MM.1S (cell line): ENCODE measurements at regions not wholly inside any gene's neighbourhood (a gene's known extent, or its start where the extent isn't known, plus 50 kb on each side); places are given as distances from the start of the nearest gene placed in this dataset.
"Not testable (repeated sequence)": the region's sequence is repeated elsewhere in the genome, so short reads cannot be mapped to it uniquely, and the experiment has no call there.

Experiments used
- DNase-seq: peaks from one replicate; pipeline ENCODE4 v3.0.0-alpha.2; 2015
- H2AFZ ChIP-seq: fragments of 300-600 bp; sonication (generic); 2 replicates; pipeline ENCODE4 v1.6.0; 2016; ENCODE audit warnings: antibody characterized with exemption, low read length
- H3F3A ChIP-seq: fragments of 300-600 bp; sonication (generic); 2 replicates; pipeline ENCODE4 v1.6.1; 2016; ENCODE audit warnings: mild to moderate bottlenecking, antibody characterized with exemption, low read length, moderate library complexity, mixed read lengths; ENCODE audit not compliant: insufficient read depth
- H3K27ac ChIP-seq: fragments of 300-600 bp; sonication (generic); 2 replicates; pipeline ENCODE4 v1.5.1; 2016; ENCODE audit warnings: mild to moderate bottlenecking, low read length
- H3K27me3 ChIP-seq: fragments of 300-600 bp; sonication (generic); replicated peaks from 2 replicates; pipeline ENCODE4 v1.6.0; 2016; ENCODE audit warnings: low read length; ENCODE audit not compliant: insufficient read depth
- H3K36me3 ChIP-seq: fragments of 300-600 bp; sonication (generic); replicated peaks from 2 replicates; pipeline ENCODE4 v1.6.1; 2016; ENCODE audit warnings: mild to moderate bottlenecking, low read length, mixed read lengths; ENCODE audit not compliant: insufficient read depth
- H3K4me1 ChIP-seq: fragments of 300-600 bp; sonication (generic); 2 replicates; pipeline ENCODE4 v1.6.1; 2016; ENCODE audit warnings: low read length, mixed read lengths
- H3K4me2 ChIP-seq: fragments of 300-600 bp; sonication (generic); 2 replicates; pipeline ENCODE4 v1.6.0; 2016; ENCODE audit warnings: low read depth, low read length
- H3K4me3 ChIP-seq: fragments of 300-600 bp; sonication (generic); 2 replicates; pipeline ENCODE4 v1.5.1; 2016; ENCODE audit warnings: low read length, mixed read lengths
- H3K79me2 ChIP-seq: fragments of 300-600 bp; sonication (generic); 2 replicates; pipeline ENCODE4 v1.6.1; 2016; ENCODE audit warnings: mixed run types, low read length, mixed read lengths
- H3K9ac ChIP-seq: fragments of 300-600 bp; sonication (generic); 2 replicates; pipeline ENCODE4 v1.6.1; 2016; ENCODE audit warnings: low read length, mixed read lengths
- H3K9me2 ChIP-seq: fragments of 300-600 bp; sonication (generic); replicated peaks from 2 replicates; pipeline ENCODE4 v1.6.1; 2016; ENCODE audit warnings: mild to moderate bottlenecking, low read length, mixed read lengths; ENCODE audit not compliant: insufficient read depth
- H3K9me3 ChIP-seq: fragments of 300-600 bp; sonication (generic); replicated peaks from 2 replicates; pipeline ENCODE4 v1.6.1; 2016; ENCODE audit warnings: mild to moderate bottlenecking, low read length, mixed read lengths; ENCODE audit not compliant: insufficient read depth
- H4K20me1 ChIP-seq: fragments of 300-600 bp; sonication (generic); 2 replicates; pipeline ENCODE4 v1.6.1; 2016; ENCODE audit warnings: mild to moderate bottlenecking, low read length, moderate library complexity, mixed read lengths; ENCODE audit not compliant: insufficient read depth
- CTCF ChIP-seq: fragments of 300-600 bp; sonication (generic); IDR thresholded peaks from 2 replicates; pipeline ENCODE4 v1.5.1; 2016; ENCODE audit warnings: antibody characterized with exemption, low read length, mixed read lengths
- EZH2 ChIP-seq: fragments of 300-600 bp; sonication (generic); optimal IDR thresholded peaks from 2 replicates; pipeline ENCODE3; 2017; ENCODE audit warnings: low read depth, mild to moderate bottlenecking, antibody characterized with exemption, low read length, mixed read lengths
- EZH2phosphoT487 ChIP-seq: fragments of 300-600 bp; sonication (generic); IDR thresholded peaks from 2 replicates; pipeline ENCODE4 v1.6.1; 2018; ENCODE audit warnings: antibody characterized with exemption, low read length

- H3K27ac ChIP-seq = no peak overlapping the region
- TF ChIP-seq EZH2 (no peak), EZH2phosphoT487 (no peak), CTCF (no peak)
- H3K4me1 ChIP-seq = no peaks in the 10 kb centered on the region
- peaks cover 6% of the 10 kb centered on the region; the same call in 1 of the 2 replicates for H3K27me3 ChIP-seq
- DNase-seq = no peak
- H3K36me3 ChIP-seq = no peaks in the 10 kb centered on the region
- no peaks in the 10 kb centered on the region for H3K9me2 ChIP-seq
- H4K20me1 ChIP-seq = no peaks in the 10 kb centered on the region
- no peak overlapping the region for H3K9ac ChIP-seq
- H3K79me2 ChIP-seq = no peaks in the 10 kb centered on the region
- H2AFZ ChIP-seq = no peak overlapping the region
- H3F3A ChIP-seq = no peaks in the 10 kb centered on the region
- no peaks in the 10 kb centered on the region for H3K9me3 ChIP-seq
- H3K4me3 ChIP-seq = no peak overlapping the region
- H3K4me2 ChIP-seq = no peak overlapping the region
Measured at GRCh38 chr16:29126616-29127015, 141.8 kb downstream of the LAT start.

GRCh38 chr16:29126057-29126494 lies 141.2 kb downstream of the LAT start:
- Histone ChIP-seq H3K27ac (no peak overlapping the region), H3K9me3 (no peaks in the 10 kb centered on the region), H3K27me3 (peaks cover 6% of the 10 kb centered on the region; the same call in 1 of the 2 replicates), H2AFZ (no peak overlapping the region), H3K4me3 (no peak overlapping the region), H3K36me3 (no peaks in the 10 kb centered on the region), H3K79me2 (no peaks in the 10 kb centered on the region), H3F3A (no peaks in the 10 kb centered on the region), H3K4me2 (no peak overlapping the region), H3K9ac (no peak overlapping the region), H3K9me2 (no peaks in the 10 kb centered on the region), H4K20me1 (no peaks in the 10 kb centered on the region), H3K4me1 (no peaks in the 10 kb centered on the region)
- no peak for TF ChIP-seq EZH2phosphoT487
- no peak for TF ChIP-seq EZH2
- TF ChIP-seq CTCF = no peak
- DNase-seq = no peak

GRCh38 chr16:29124828-29125227 lies 140.0 kb downstream of the LAT start:
- H3K4me3 ChIP-seq = no peak overlapping the region
- no peak overlapping the region for H3K4me2 ChIP-seq
- no peaks in the 10 kb centered on the region for H3K9me3 ChIP-seq
- H3K9me2 ChIP-seq = no peaks in the 10 kb centered on the region
- H3K4me1 ChIP-seq = no peaks in the 10 kb centered on the region
- H4K20me1 ChIP-seq = no peaks in the 10 kb centered on the region
- H3K79me2 ChIP-seq = no peaks in the 10 kb centered on the region
- peaks cover 6% of the 10 kb centered on the region; the same call in 1 of the 2 replicates for H3K27me3 ChIP-seq
- no peak for DNase-seq
- H3F3A ChIP-seq = no peaks in the 10 kb centered on the region
- H3K9ac ChIP-seq = no peak overlapping the region
- no peak overlapping the region for H2AFZ ChIP-seq
- no peak overlapping the region for H3K27ac ChIP-seq
- H3K36me3 ChIP-seq = no peaks in the 10 kb centered on the region
- no peak for TF ChIP-seq CTCF
- TF ChIP-seq EZH2 = no peak

- H3K4me3 ChIP-seq, H4K20me1 ChIP-seq, H3K4me1 ChIP-seq, H3K9me3 ChIP-seq, H3K27me3 ChIP-seq, H2AFZ ChIP-seq, H3K4me2 ChIP-seq, H3K9ac ChIP-seq, H3K27ac ChIP-seq, H3F3A ChIP-seq, H3K36me3 ChIP-seq, DNase-seq, H3K9me2 ChIP-seq, H3K79me2 ChIP-seq: not testable (repeated sequence)
Measured at GRCh38 chr16:29124162-29124561, 139.3 kb downstream of the LAT start.

GRCh38 chr16:29120680-29121079 lies 135.8 kb downstream of the LAT start:
- not testable (repeated sequence) for H3K79me2 ChIP-seq, H3K9ac ChIP-seq, H3K4me2 ChIP-seq

More at GRCh38 chr16:29120680-29121079, 135.8 kb downstream of the LAT start:
- not testable (repeated sequence) for H3K9me2 ChIP-seq, DNase-seq, H3K4me1 ChIP-seq, H2AFZ ChIP-seq, H3K4me3 ChIP-seq, H3K27ac ChIP-seq, H3K36me3 ChIP-seq, H3K9me3 ChIP-seq, H3K27me3 ChIP-seq, H4K20me1 ChIP-seq, H3F3A ChIP-seq
